DOHH2 (cell line): ENCODE measurements at regions not wholly inside any gene's neighbourhood (a gene's known extent, or its start where the extent isn't known, plus 50 kb on each side); places are given as distances from the start of the nearest gene placed in this dataset.

ENCODE experiments used
- H3F3A ChIP-seq: fragments of 200-600 bp; sonication (generic), shearing (Covaris generic); 2 replicates; pipeline ENCODE4 v1.6.0; 2016; ENCODE audit warnings: antibody characterized with exemption, mild to moderate bottlenecking; ENCODE audit not compliant: control insufficient read depth, insufficient read depth
- H3K27ac ChIP-seq: fragments of 200-600 bp; sonication (generic); 2 replicates; pipeline ENCODE4 v1.5.1; 2014; ENCODE audit warnings: low read depth, mild to moderate bottlenecking, low read length, moderate library complexity
- H3K27me3 ChIP-seq: fragments of 200-600 bp; sonication (generic); 2 replicates; pipeline ENCODE4 v1.6.1; 2014; ENCODE audit warnings: mild to moderate bottlenecking, low read length, mixed read lengths; ENCODE audit not compliant: control insufficient read depth
- H3K36me3 ChIP-seq: fragments of 200-600 bp; sonication (generic); 2 replicates; pipeline ENCODE4 v1.6.1; 2014; ENCODE audit warnings: mild to moderate bottlenecking, low read length, moderate library complexity, mixed read lengths; ENCODE audit not compliant: control insufficient read depth
- H3K4me1 ChIP-seq: fragments of 200-600 bp; sonication (generic); 2 replicates; pipeline ENCODE4 v1.6.1; 2014; ENCODE audit warnings: mild to moderate bottlenecking, low read length, mixed read lengths; ENCODE audit not compliant: control insufficient read depth
- H3K4me2 ChIP-seq: fragments of 200-600 bp; sonication (generic); 2 replicates; pipeline ENCODE4 v1.6.0; 2014; ENCODE audit warnings: mild to moderate bottlenecking, low read length, moderate library complexity
- H3K4me3 ChIP-seq: fragments of 200-600 bp; sonication (generic); 2 replicates; pipeline ENCODE4 v1.5.1; 2014; ENCODE audit warnings: mild to moderate bottlenecking, low read length, mixed read lengths
- H3K79me2 ChIP-seq: fragments of 200-600 bp; sonication (generic); 2 replicates; pipeline ENCODE4 v1.6.1; 2014; ENCODE audit warnings: mild to moderate bottlenecking, low read length, mixed read lengths; ENCODE audit not compliant: control insufficient read depth
- H3K9me2 ChIP-seq: fragments of 200-600 bp; sonication (generic); replicated peaks from 2 replicates; pipeline ENCODE4 v1.6.1; 2014; ENCODE audit warnings: mild to moderate bottlenecking, low read length, mixed read lengths; ENCODE audit not compliant: control insufficient read depth
- H3K9me3 ChIP-seq: fragments of 200-600 bp; sonication (generic); 2 replicates; pipeline ENCODE4 v1.6.1; 2014; ENCODE audit warnings: antibody characterized with exemption, low read length, mixed read lengths; ENCODE audit not compliant: control insufficient read depth, insufficient read depth
- H4K20me1 ChIP-seq: fragments of 200-600 bp; sonication (generic); 2 replicates; pipeline ENCODE4 v1.6.0; 2014; ENCODE audit warnings: low read depth, mild to moderate bottlenecking, antibody characterized with exemption, low read length, moderate library complexity; ENCODE audit not compliant: control insufficient read depth, insufficient read depth
- EZH2phosphoT487 ChIP-seq: fragments of 200-600 bp; sonication (generic); IDR thresholded peaks from 2 replicates; pipeline ENCODE4 v1.6.1; 2017; ENCODE audit warnings: borderline replicate concordance, mild to moderate bottlenecking, antibody characterized with exemption, low read length, moderate library complexity, mixed read lengths
- TF ChIP-seq, protein P1 (sequence below): fragments of 200-600 bp; sonication (generic); IDR thresholded peaks from one replicate; pipeline ENCODE4 v1.5.1; 2014; ENCODE audit warnings: antibody characterized with exemption, mild to moderate bottlenecking, low read depth, low read length; ENCODE audit not compliant: poor library complexity, severe bottlenecking

DNA sequence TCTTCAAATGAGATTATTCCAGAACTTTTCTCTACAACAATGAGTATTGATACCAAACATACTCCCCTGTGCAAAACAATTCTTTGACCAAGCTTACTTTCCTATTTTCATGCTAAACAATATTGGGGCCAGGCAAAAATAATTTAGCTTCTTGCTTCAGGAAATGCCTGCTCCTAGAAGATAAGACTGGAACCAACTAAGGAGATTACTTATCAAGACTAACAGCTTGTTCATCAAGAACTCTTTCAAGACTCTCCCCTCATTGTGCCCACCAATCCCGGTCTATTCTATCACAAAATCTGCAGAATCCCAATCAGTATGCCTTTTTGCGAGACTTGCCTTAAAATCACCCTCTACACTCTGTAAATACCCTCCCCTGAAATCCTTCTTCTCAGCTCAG is 536.6 kb downstream of the RWDD3 start:
- no peaks in the 10 kb centered on the region for H3K36me3 ChIP-seq
- no peak for TF ChIP-seq EZH2phosphoT487
- TF ChIP-seq, protein P1, sequence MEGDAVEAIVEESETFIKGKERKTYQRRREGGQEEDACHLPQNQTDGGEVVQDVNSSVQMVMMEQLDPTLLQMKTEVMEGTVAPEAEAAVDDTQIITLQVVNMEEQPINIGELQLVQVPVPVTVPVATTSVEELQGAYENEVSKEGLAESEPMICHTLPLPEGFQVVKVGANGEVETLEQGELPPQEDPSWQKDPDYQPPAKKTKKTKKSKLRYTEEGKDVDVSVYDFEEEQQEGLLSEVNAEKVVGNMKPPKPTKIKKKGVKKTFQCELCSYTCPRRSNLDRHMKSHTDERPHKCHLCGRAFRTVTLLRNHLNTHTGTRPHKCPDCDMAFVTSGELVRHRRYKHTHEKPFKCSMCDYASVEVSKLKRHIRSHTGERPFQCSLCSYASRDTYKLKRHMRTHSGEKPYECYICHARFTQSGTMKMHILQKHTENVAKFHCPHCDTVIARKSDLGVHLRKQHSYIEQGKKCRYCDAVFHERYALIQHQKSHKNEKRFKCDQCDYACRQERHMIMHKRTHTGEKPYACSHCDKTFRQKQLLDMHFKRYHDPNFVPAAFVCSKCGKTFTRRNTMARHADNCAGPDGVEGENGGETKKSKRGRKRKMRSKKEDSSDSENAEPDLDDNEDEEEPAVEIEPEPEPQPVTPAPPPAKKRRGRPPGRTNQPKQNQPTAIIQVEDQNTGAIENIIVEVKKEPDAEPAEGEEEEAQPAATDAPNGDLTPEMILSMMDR, result no peak
- H3K4me1 ChIP-seq, result no peaks in the 10 kb centered on the region
- no peaks in the 10 kb centered on the region for H3K9me3 ChIP-seq
- no peak overlapping the region for H3K27ac ChIP-seq
- no peaks in the 10 kb centered on the region for H3K9me2 ChIP-seq
- no peaks in the 10 kb centered on the region for H3K27me3 ChIP-seq
- no peaks in the 10 kb centered on the region for H3F3A ChIP-seq
- no peak overlapping the region for H3K4me2 ChIP-seq
- H4K20me1 ChIP-seq, result no peaks in the 10 kb centered on the region
- no peak overlapping the region for H3K4me3 ChIP-seq
- no peaks in the 10 kb centered on the region for H3K79me2 ChIP-seq

- no peaks in the 10 kb centered on the region for H3K9me2 ChIP-seq
- H3K4me1 ChIP-seq, result no peaks in the 10 kb centered on the region
- H3K4me2 ChIP-seq, result no peak overlapping the region
- H3K79me2 ChIP-seq, result no peaks in the 10 kb centered on the region
- no peak overlapping the region for H3K27ac ChIP-seq
- no peaks in the 10 kb centered on the region for H3K27me3 ChIP-seq
- no peak overlapping the region for H3K4me3 ChIP-seq
- no peaks in the 10 kb centered on the region for H4K20me1 ChIP-seq
- H3K9me3 ChIP-seq, result no peaks in the 10 kb centered on the region
- no peaks in the 10 kb centered on the region for H3K36me3 ChIP-seq
- no peaks in the 10 kb centered on the region for H3F3A ChIP-seq
- TF ChIP-seq, protein P1, result no peak
- no peak for TF ChIP-seq EZH2phosphoT487
Observed at GRCh38 chr1:95778217-95778616, 544.2 kb downstream of the RWDD3 start.

GRCh38 chr1:95780836-95781235 is 546.8 kb downstream of the RWDD3 start:
- Histone ChIP-seq H3K4me1 (no peaks in the 10 kb centered on the region), H3K36me3 (no peaks in the 10 kb centered on the region), H3K27ac (no peak overlapping the region), H3K4me3 (no peak overlapping the region), H3K4me2 (no peak overlapping the region), H3K9me2 (no peaks in the 10 kb centered on the region), H3F3A (no peaks in the 10 kb centered on the region), H4K20me1 (no peaks in the 10 kb centered on the region), H3K79me2 (no peaks in the 10 kb centered on the region), H3K27me3 (no peaks in the 10 kb centered on the region), H3K9me3 (no peaks in the 10 kb centered on the region)
- TF ChIP-seq, protein P1, result no peak
- TF ChIP-seq EZH2phosphoT487, result no peak

- TF ChIP-seq, protein P1, result no peak
- TF ChIP-seq EZH2phosphoT487, result no peak
- no peaks in the 10 kb centered on the region for H3K79me2 ChIP-seq
- no peaks in the 10 kb centered on the region for H3K36me3 ChIP-seq
- H3K4me1 ChIP-seq, result no peaks in the 10 kb centered on the region
- H4K20me1 ChIP-seq, result no peaks in the 10 kb centered on the region
- no peaks in the 10 kb centered on the region for H3K27me3 ChIP-seq
- no peaks in the 10 kb centered on the region for H3K9me2 ChIP-seq
- no peak overlapping the region for H3K4me3 ChIP-seq
- no peak overlapping the region for H3K4me2 ChIP-seq
- no peaks in the 10 kb centered on the region for H3K9me3 ChIP-seq
- H3K27ac ChIP-seq, result no peak overlapping the region
- no peaks in the 10 kb centered on the region for H3F3A ChIP-seq
Observed at GRCh38 chr1:95790136-95790535, 556.1 kb downstream of the RWDD3 start.
